ENCODE measurements at regions not wholly inside any gene's neighbourhood (a gene's known extent, or its start where the extent isn't known, plus 50 kb on each side); places are given as distances from the start of the nearest gene placed in this dataset.
"Not testable (repeated sequence)": the region's sequence is repeated elsewhere in the genome, so short reads cannot be mapped to it uniquely, and the experiment has no call there.

GRCh38 chr18:44579745-44580144, 100.9 kb upstream of the SETBP1 start:
- Mint-ChIP-seq H3K9me3 (ENCODE audit: unreplicated experiment) (no peaks in the 10 kb centered on the region), H3K4me1 (ENCODE audit: low read depth, unreplicated experiment) (peaks cover 17% of the 10 kb centered on the region), H3K4me3 (ENCODE audit: unreplicated experiment) (no peak overlapping the region), H3K27me3 (ENCODE audit: low read depth, unreplicated experiment) (no peaks in the 10 kb centered on the region), H3K36me3 (ENCODE audit: low read depth, unreplicated experiment) (no peaks in the 10 kb centered on the region), H3K27ac (ENCODE audit: unreplicated experiment) (peak overlapping the region; percentile 48)
- Histone ChIP-seq H3K27ac (ENCODE audit: low read depth, low read length) (peak overlapping the region; percentile 60), H3K9ac (ENCODE audit: low read length) (peak overlapping the region; percentile 44), H3K27me3 (ENCODE audit: insufficient read depth, low read length) (no peaks in the 10 kb centered on the region), H3K36me3 (ENCODE audit: insufficient read depth, low read length) (no peaks in the 10 kb centered on the region), H3K4me1 (ENCODE audit: insufficient read depth, low read length) (peaks cover 10% of the 10 kb centered on the region), H3K4me2 (ENCODE audit: low read length) (peak overlapping the region; percentile 71), H3K79me2 (ENCODE audit: insufficient read depth, low read length) (no peaks in the 10 kb centered on the region), H3K9me3 (ENCODE audit: insufficient read depth, low read depth, low read length) (no peaks in the 10 kb centered on the region), H4K20me1 (ENCODE audit: insufficient read depth, low read length) (no peaks in the 10 kb centered on the region), H3K4me3 (ENCODE audit: insufficient read depth, low read depth, low read length) (no peak overlapping the region), H2AFZ (ENCODE audit: low read depth, low read length) (peak overlapping the region; percentile 59)
- FAIRE-seq (no peak), DNase-seq (ENCODE audit: low read depth) (peak; percentile 35)
- TF ChIP-seq CTCF (IDR thresholded peaks at IDR 0.05; ENCODE audit: insufficient read depth, low read depth, low read length) (no peak), EZH2 (IDR thresholded peaks at IDR 0.05; ENCODE audit: insufficient read depth, low read length) (no peak)

- TF ChIP-seq EZH2 (IDR thresholded peaks at IDR 0.05; ENCODE audit: insufficient read depth, low read length) (no peak), CTCF (IDR thresholded peaks at IDR 0.05; ENCODE audit: insufficient read depth, low read depth, low read length) (no peak)
- Histone ChIP-seq H3K9me3 (ENCODE audit: insufficient read depth, low read depth, low read length) (no peaks in the 10 kb centered on the region), H3K27ac (ENCODE audit: low read depth, low read length) (peak overlapping the region; percentile 60), H3K4me3 (ENCODE audit: insufficient read depth, low read depth, low read length) (no peak overlapping the region), H3K4me2 (ENCODE audit: low read length) (no peak overlapping the region), H3K4me1 (ENCODE audit: insufficient read depth, low read length) (peaks cover 10% of the 10 kb centered on the region), H4K20me1 (ENCODE audit: insufficient read depth, low read length) (no peaks in the 10 kb centered on the region), H3K36me3 (ENCODE audit: insufficient read depth, low read length) (no peaks in the 10 kb centered on the region), H3K9ac (ENCODE audit: low read length) (no peak overlapping the region), H2AFZ (ENCODE audit: low read depth, low read length) (no peak overlapping the region), H3K79me2 (ENCODE audit: insufficient read depth, low read length) (no peaks in the 10 kb centered on the region), H3K27me3 (ENCODE audit: insufficient read depth, low read length) (no peaks in the 10 kb centered on the region)
- H3K27ac Mint-ChIP-seq (ENCODE audit: unreplicated experiment) = no peak overlapping the region
- no peaks in the 10 kb centered on the region for H3K27me3 Mint-ChIP-seq (ENCODE audit: low read depth, unreplicated experiment)
- no peaks in the 10 kb centered on the region for H3K9me3 Mint-ChIP-seq (ENCODE audit: unreplicated experiment)
- no peak for DNase-seq (ENCODE audit: low read depth)
- FAIRE-seq = no peak
- peaks cover 16% of the 10 kb centered on the region for H3K4me1 Mint-ChIP-seq (ENCODE audit: low read depth, unreplicated experiment)
- H3K4me3 Mint-ChIP-seq (ENCODE audit: unreplicated experiment) = no peak overlapping the region
- no peaks in the 10 kb centered on the region for H3K36me3 Mint-ChIP-seq (ENCODE audit: low read depth, unreplicated experiment)
Observed at GRCh38 chr18:44580159-44580558, 100.5 kb upstream of the SETBP1 start.

DNA sequence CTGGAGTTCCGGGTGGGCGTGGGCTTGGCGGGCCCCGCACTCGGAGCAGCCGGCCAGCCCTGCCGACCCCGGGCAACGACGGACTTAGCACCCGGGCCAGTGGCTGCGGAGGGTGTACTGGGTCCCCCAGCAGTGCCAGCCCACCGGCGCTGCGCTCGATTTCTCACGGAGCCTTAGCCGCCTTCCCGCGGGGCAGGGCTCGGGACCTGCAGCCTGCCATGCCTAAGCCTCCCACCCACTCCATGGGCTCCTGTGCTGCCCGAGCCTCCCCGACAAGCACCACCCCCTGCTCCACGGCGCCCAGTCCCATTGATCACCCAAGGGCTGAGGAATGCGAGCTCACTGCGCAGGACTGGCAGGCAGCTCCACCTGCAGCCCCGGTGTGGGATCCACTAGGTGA, 99.9 kb upstream of the SETBP1 start:
- not testable (repeated sequence) for FAIRE-seq; H3K4me2 ChIP-seq (ENCODE audit: low read length); H3K9me3 ChIP-seq (ENCODE audit: insufficient read depth, low read depth, low read length); H3K27ac Mint-ChIP-seq (ENCODE audit: unreplicated experiment); H3K27me3 Mint-ChIP-seq (ENCODE audit: low read depth, unreplicated experiment); H3K9ac ChIP-seq (ENCODE audit: low read length); H3K4me1 ChIP-seq (ENCODE audit: insufficient read depth, low read length); H3K36me3 Mint-ChIP-seq (ENCODE audit: low read depth, unreplicated experiment); H2AFZ ChIP-seq (ENCODE audit: low read depth, low read length); DNase-seq (ENCODE audit: low read depth); H3K4me3 ChIP-seq (ENCODE audit: insufficient read depth, low read depth, low read length); H3K9me3 Mint-ChIP-seq (ENCODE audit: unreplicated experiment); H3K79me2 ChIP-seq (ENCODE audit: insufficient read depth, low read length); H3K36me3 ChIP-seq (ENCODE audit: insufficient read depth, low read length); H3K27me3 ChIP-seq (ENCODE audit: insufficient read depth, low read length); H3K27ac ChIP-seq (ENCODE audit: low read depth, low read length); H4K20me1 ChIP-seq (ENCODE audit: insufficient read depth, low read length); H3K4me3 Mint-ChIP-seq (ENCODE audit: unreplicated experiment)
- H3K4me1 Mint-ChIP-seq (ENCODE audit: low read depth, unreplicated experiment) = peaks cover 13% of the 10 kb centered on the region
